Amniotic epithelial cell (primary cell): ENCODE measurements at regions not wholly inside any gene's neighbourhood (a gene's known extent, or its start where the extent isn't known, plus 50 kb on each side); places are given as distances from the start of the nearest gene placed in this dataset.
A peak's percentile ranks its signal among the peaks of the same experiment; 100 is the strongest.
"Not testable (repeated sequence)": the region's sequence is repeated elsewhere in the genome, so short reads cannot be mapped to it uniquely, and the experiment has no call there.

Source experiments
- DNase-seq: peaks from one replicate; pipeline ENCODE4 v3.0.0-alpha.2; 2010; ENCODE audit warnings: low read depth

- not testable (repeated sequence) for DNase-seq
Observed at GRCh38 chr10:22467393-22467792, 122.1 kb downstream of the SPAG6 start.

- no peak for DNase-seq
Observed at GRCh38 chr10:22468570-22469320, 123.4 kb downstream of the SPAG6 start.

DNA sequence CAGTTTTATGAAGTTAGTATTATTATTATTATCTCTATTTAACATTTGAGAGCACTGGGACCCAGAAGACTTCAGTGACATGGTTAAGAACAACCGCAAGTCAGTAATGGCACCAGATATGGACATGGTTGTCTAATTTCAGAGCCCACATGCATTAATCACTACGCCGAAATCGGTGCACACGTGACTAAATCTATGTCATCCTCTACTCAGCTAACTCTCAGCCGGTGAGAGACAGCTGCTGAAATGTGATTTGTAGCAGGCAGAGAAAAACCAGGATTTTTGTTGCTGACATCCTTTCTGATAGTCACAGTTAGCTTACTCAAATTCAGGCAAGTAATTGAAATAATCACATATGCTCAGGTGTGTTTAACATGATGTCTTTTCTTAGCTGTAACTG, 127.7 kb downstream of the SPAG6 start:
- no peak for DNase-seq

- no peak for DNase-seq
Observed at GRCh38 chr10:22473459-22473858, 128.2 kb downstream of the SPAG6 start.

GRCh38 chr10:22475651-22476600, 130.6 kb downstream of the SPAG6 start:
- DNase-seq, result no peak

GRCh38 chr10:22476601-22477321, 131.5 kb downstream of the SPAG6 start:
- DNase-seq, result no peak

DNA sequence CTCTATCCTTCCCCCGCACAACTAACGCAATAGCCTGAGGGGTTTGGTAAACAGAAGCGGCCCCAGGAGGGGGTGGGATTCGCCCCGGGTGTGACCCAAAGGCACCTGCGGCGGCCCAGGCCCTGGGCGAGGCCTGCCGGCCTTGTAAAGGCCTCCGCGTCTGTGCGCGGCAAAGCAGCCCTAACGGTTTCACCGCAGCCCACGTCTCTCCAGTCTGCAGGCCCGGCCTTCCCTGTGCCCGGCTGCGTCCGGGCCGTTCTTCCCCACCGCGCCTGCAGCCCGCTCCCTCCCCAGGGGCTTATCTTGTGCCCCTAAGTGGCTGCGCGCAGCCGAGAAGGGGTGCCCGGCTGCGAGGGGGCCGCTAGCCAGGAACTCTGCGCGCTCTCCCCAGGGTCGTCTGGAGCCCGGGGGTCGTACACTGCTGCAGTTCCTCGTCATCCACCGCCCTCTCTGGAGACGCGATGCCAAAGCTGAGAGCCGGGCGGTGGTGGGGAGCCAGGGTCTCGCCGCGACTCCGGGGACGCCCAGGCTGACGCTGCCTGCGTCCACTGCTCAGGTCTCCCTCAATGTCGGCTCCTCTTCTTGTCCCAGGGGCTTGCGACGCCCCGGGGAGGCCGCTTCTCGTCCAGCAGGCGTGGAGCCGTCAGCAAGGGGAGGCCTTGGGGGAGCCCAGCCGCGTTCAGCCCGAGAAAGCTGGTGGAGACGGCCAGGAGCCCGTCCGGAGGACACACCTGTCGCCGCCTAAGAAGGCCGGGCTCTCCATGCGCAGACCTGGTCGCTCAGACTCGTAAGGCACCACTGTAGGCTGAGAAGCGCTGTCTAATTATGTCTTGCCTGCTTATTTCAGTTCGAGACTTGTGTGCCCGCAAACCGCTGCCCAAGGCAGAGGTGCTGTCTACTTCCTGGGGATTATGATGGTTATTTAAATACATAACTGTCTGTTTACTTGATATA, 132.3 kb downstream of the SPAG6 start:
- DNase-seq, result no peak

DNA sequence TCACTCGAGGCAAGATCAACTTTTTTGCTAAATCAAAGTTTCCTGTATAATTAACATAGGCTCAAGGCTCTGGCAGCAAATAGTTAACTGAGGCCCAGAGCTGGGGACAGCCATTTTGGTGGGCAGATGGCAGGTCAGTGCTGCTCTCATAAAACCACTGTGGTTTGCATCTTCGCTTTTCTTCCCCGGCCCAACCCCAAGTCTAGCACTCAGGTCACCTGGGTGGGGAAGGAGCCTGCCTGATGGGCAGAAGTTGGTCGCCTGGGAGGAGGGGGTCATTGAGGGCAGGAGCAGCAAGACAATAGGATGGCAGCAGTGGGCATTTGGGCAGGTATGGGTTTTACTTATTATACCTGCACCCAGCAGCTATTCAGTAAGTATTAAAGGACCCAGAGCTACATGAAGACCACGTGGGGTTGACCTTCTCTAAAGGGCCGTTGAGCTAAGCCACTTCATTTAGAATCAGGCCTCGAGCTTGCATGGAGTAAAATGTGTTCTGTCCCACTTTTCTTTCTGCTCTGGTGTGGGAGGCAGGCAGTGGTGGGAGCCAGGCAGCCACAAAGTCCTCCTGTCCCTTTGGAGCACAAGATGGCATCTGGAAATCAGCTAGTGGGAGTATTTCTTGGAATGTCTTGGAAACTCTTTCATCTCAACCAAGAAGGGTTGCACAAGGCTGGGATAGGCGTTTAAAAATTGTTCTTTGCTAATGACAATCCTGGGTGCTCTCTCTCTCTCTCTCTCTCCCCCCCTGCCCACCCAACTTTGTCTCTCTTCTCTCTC, 133.4 kb downstream of the SPAG6 start:
- DNase-seq, result no peak

DNA sequence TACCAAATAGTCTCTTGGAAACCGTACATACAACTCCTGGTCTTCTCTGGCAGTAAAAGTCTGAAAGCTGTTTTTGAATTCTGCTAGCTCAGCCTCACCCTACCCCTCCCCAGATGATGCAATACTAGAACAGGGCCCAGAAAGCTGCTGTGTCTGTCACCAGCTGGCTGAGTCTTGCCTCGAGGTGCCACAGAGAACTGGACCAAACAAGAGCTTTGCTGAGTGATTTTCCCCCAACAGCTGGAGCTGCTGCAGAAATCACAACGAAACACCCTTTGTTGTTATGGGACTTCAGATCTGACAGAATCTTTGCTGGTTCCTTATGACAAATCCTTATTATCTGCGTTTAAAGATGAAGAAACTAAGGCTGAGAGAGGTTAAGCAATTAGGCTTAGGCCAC, 134.1 kb downstream of the SPAG6 start:
- no peak for DNase-seq

GRCh38 chr10:22481106-22481505, 135.8 kb downstream of the SPAG6 start:
- no peak for DNase-seq

- DNase-seq, result peak; percentile 5
Observed at GRCh38 chr10:22481687-22482539, 136.6 kb downstream of the SPAG6 start.

GRCh38 chr10:22483132-22483531, 137.8 kb downstream of the SPAG6 start:
- no peak for DNase-seq
